Colonic mucosa (tissue), 4 donors: ENCODE measurements at regions not wholly inside any gene's neighbourhood (a gene's known extent, or its start where the extent isn't known, plus 50 kb on each side); places are given as distances from the start of the nearest gene placed in this dataset.

ENCODE experiments used
- DNase-seq: peaks from one replicate; pipeline ENCODE4 v3.0.0-alpha.2; 2020
- H3K27ac ChIP-seq: fragments of 200-600 bp; one replicate; pipeline ENCODE4 v1.8.0; 2021
- H3K27me3 ChIP-seq: fragments of 200-600 bp; one replicate; pipeline ENCODE4 v1.8.0; 2021
- H3K36me3 ChIP-seq: fragments of 200-600 bp; one replicate; pipeline ENCODE4 v1.8.0; 2021
- H3K4me1 ChIP-seq: fragments of 200-600 bp; one replicate; pipeline ENCODE4 v1.8.0; 2021; ENCODE audit warnings: mild to moderate bottlenecking
- H3K4me3 ChIP-seq: fragments of 200-600 bp; one replicate; pipeline ENCODE4 v1.8.0; 2021
- H3K9ac ChIP-seq, 2 donors: one replicate each; pipeline ENCODE4 v1.7.0; 2013; ENCODE audit warnings: control low read depth in 2 of 2, low read depth in 2 of 2, low read length in 2 of 2
- H3K9me3 ChIP-seq: fragments of 200-600 bp; one replicate; pipeline ENCODE4 v1.8.0; 2021
- CTCF ChIP-seq: fragments of 200-600 bp; IDR thresholded peaks from one replicate; pipeline ENCODE4 v1.8.0; 2022; ENCODE audit warnings: antibody characterized with exemption, mild to moderate bottlenecking
- intact Hi-C: fragments of 100-400 bp; cut with DNase I; formaldehyde crosslinking; loops from one replicate; pipeline ENCODE4 v1.14.1; 2022
- donor health status: healthy.
- donor health status: DM: no; HTN: no; CAD: no.
- donor health status: DM: no; HTN: no; CAD: no.

- no peaks in the 10 kb centered on the region for H3K27me3 ChIP-seq
- H3K27ac ChIP-seq, result peak overlapping the region; percentile 72
- H3K4me1 ChIP-seq, result peaks cover 6% of the 10 kb centered on the region
- peak overlapping the region in 1 of 2 donors; percentile 28 for H3K9ac ChIP-seq
- intact Hi-C loops, result loop anchor here (10.0 kb wide), 1 partner anchor 119 kb away; no protein-coding TSS in a partner anchor
- peak; percentile 74 for DNase-seq
- peak overlapping the region; percentile 15 for H3K4me3 ChIP-seq
- no peak for TF ChIP-seq CTCF
- H3K36me3 ChIP-seq, result no peaks in the 10 kb centered on the region
- H3K9me3 ChIP-seq, result no peaks in the 10 kb centered on the region
Measured at GRCh38 chr2:235263205-235264120, 230.4 kb upstream of the AGAP1 start.

- no peak for TF ChIP-seq CTCF
- intact Hi-C loops, result loop anchor here (10.0 kb wide), 1 partner anchor 119 kb away; no protein-coding TSS in a partner anchor
- H3K27me3 ChIP-seq, result no peaks in the 10 kb centered on the region
- H3K36me3 ChIP-seq, result no peaks in the 10 kb centered on the region
- H3K9me3 ChIP-seq, result no peaks in the 10 kb centered on the region
- peak overlapping the region in 1 of 2 donors; percentile 28 for H3K9ac ChIP-seq
- DNase-seq, result no peak
- peak overlapping the region; percentile 15 for H3K4me3 ChIP-seq
- peaks cover 6% of the 10 kb centered on the region for H3K4me1 ChIP-seq
- H3K27ac ChIP-seq, result peak overlapping the region; percentile 72
Measured at GRCh38 chr2:235264121-235264493, 229.7 kb upstream of the AGAP1 start.

- TF ChIP-seq CTCF, result no peak
- peaks cover 6% of the 10 kb centered on the region for H3K4me1 ChIP-seq
- no peak overlapping the region for H3K9ac ChIP-seq
- no peaks in the 10 kb centered on the region for H3K36me3 ChIP-seq
- H3K4me3 ChIP-seq, result no peak overlapping the region
- no peaks in the 10 kb centered on the region for H3K9me3 ChIP-seq
- intact Hi-C loops, result loop anchor here (10.0 kb wide), 1 partner anchor 120 kb away; no protein-coding TSS in a partner anchor
- DNase-seq, result no peak
- no peaks in the 10 kb centered on the region for H3K27me3 ChIP-seq
- H3K27ac ChIP-seq, result peak overlapping the region; percentile 72
Measured at GRCh38 chr2:235264512-235264911, 229.3 kb upstream of the AGAP1 start.

- intact Hi-C loops, result loop anchor here (10.0 kb wide), 1 partner anchor 121 kb away; no protein-coding TSS in a partner anchor
Measured at GRCh38 chr2:235265348-235265965, 228.4 kb upstream of the AGAP1 start.

More at GRCh38 chr2:235265348-235265965, 228.4 kb upstream of the AGAP1 start:
- Histone ChIP-seq H3K4me3 (no peak overlapping the region), H3K27me3 (no peaks in the 10 kb centered on the region), H3K36me3 (no peaks in the 10 kb centered on the region), H3K9me3 (no peaks in the 10 kb centered on the region), H3K4me1 (peaks cover 6% of the 10 kb centered on the region), H3K9ac (no peak overlapping the region), H3K27ac (no peak overlapping the region)
- no peak for DNase-seq
- TF ChIP-seq CTCF, result no peak
